ENCODE measurements at regions not wholly inside any gene's neighbourhood (a gene's known extent, or its start where the extent isn't known, plus 50 kb on each side); places are given as distances from the start of the nearest gene placed in this dataset.

DNA sequence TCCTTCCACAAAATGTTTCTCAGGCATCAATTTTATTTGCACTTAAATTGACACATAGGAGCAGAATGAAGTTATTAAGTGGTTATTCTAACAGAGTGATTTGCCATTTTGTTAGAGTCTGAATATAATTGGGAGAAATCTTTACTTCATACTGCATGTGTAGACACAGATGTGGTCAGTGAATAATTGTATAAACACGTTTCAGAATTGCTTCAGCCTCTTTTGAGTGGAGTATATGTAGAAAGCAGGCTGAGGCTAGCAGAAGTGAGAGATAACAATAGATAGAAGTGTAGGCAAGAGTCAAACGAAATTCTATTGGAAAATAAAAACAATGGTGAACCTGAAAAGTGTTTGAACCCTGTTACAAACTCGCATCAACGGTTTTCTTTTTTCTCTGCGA is 270.7 kb downstream of the TMEM167A start:
- TF ChIP-seq, protein P1, sequence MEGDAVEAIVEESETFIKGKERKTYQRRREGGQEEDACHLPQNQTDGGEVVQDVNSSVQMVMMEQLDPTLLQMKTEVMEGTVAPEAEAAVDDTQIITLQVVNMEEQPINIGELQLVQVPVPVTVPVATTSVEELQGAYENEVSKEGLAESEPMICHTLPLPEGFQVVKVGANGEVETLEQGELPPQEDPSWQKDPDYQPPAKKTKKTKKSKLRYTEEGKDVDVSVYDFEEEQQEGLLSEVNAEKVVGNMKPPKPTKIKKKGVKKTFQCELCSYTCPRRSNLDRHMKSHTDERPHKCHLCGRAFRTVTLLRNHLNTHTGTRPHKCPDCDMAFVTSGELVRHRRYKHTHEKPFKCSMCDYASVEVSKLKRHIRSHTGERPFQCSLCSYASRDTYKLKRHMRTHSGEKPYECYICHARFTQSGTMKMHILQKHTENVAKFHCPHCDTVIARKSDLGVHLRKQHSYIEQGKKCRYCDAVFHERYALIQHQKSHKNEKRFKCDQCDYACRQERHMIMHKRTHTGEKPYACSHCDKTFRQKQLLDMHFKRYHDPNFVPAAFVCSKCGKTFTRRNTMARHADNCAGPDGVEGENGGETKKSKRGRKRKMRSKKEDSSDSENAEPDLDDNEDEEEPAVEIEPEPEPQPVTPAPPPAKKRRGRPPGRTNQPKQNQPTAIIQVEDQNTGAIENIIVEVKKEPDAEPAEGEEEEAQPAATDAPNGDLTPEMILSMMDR (IDR thresholded peaks at IDR 0.05; ENCODE audit: low read length) = no peak
- no peak for TF ChIP-seq EZH2 (optimal IDR thresholded peaks at IDR 0.05; ENCODE audit: low read depth, low read length)
- no peak for TF ChIP-seq EZH2phosphoT487 (IDR thresholded peaks at IDR 0.05; ENCODE audit: low read length)

Data from MM.1S (cell line).